ENCODE measurements at regions not wholly inside any gene's neighbourhood (a gene's known extent, or its start where the extent isn't known, plus 50 kb on each side); places are given as distances from the start of the nearest gene placed in this dataset.
"Not testable (repeated sequence)": the region's sequence is repeated elsewhere in the genome, so short reads cannot be mapped to it uniquely, and the experiment has no call there.

DNA sequence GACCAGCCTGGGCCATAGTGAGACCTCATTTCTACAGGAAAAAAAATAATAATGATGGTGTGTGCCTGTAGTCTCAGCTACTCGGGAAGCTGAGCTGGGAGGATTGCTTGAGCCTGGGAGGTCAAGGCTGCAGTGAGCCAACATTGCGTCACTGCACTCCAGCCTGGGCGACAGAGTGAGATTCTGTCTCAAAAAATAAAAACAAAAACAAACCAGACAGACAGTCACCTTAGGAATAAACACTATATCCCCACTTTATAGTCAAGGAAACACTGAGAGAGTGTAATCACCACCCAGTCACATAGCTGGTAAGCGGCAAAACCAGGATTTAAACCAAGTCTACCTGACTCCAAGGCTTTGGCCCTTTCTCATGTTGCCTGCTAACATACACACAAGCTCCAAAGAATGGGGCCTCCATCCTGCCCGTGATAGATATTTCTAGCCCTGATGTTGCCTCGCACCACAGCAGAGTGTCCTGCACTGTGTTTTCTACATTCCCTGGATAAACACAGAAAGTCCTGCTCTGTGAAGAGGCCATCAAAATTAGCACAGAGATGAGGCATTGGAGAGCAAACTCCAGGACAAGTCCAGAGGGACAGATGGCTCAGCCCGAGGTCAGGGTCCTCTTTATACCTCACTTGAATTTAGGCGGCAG lies 66.1 kb upstream of the SMURF2 start:
- DNase-seq (ENCODE audit: low spot score), result no peak

DNA sequence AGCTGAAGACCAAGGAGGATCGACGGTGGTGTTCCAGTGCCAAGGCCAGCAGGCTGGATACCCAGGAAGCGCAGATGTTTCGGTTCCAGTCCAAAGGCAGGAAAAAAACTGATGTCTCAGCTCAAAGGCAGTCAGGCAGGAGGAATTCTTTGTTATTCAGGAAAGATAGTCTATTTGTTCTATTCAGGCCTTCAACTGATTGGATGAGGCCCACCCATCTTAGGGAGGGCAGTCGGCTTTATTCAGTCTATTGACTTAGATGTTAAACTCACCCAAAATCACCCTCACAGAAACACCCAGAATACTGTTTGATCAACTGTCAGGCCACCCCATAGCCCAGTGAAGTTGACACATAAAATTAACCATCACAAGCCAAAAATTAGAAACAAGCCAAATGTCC lies 63.9 kb upstream of the SMURF2 start:
- DNase-seq (ENCODE audit: low spot score), result not testable (repeated sequence)

DNA sequence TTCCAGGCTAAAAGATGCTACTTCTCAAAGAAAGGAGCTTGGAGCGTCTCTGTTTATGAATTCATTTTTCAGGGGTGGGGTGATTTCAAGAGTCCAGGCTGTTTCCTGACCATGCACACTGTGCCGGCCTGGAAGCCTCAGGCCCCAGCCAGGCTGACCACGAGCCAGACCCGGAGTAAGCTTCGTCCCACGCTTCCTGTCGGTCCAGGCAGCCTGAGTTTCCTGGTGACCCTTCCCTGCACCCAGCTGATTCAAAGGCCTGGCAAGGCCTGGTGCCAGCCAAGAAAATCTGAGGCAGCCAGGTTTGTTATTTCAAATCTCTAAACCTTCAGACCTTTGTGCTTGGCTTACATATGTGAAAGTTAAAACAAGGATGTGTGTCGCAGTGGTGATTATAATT lies 62.1 kb upstream of the SMURF2 start:
- DNase-seq (ENCODE audit: low spot score), result not testable (repeated sequence)

DNA sequence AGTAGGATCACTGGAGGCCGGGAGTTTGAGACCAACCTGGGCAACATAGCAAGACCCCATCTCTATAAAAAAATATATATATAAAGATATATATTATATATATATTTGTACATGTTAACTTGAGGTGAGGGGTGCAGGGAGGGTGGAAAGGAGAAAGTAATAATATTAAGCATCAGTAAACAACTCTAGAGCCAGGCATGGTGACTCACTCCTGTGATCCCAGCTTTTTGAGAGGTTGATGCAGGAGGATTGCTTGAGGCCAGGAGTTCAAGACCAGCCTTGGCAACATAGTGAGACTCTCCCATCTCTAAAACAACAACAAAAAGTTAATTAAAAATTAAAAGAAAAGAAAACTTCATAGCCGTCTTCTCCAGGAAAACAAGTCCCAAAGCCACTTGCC lies 61.7 kb upstream of the SMURF2 start:
- no peak for DNase-seq (ENCODE audit: low spot score)

DNA sequence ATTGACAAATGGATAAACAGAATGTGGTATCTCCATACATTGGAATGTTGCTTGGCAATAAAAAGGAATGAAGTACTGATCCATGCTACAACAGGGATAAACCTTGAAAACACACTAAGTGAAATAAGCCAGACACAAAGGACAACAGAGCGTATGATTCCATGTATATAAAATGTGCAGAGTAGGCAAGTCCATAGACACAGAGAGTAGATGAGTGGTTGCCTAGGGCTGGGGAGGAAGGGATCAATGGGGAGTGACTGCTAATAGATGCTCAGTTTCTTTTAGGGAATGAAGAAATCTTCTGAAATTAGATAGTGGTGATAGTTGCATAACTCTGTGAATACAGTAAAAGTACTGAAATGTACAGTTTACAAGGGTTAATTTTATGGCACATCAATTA lies 59.4 kb upstream of the SMURF2 start:
- not testable (repeated sequence) for DNase-seq (ENCODE audit: low spot score)

DNA sequence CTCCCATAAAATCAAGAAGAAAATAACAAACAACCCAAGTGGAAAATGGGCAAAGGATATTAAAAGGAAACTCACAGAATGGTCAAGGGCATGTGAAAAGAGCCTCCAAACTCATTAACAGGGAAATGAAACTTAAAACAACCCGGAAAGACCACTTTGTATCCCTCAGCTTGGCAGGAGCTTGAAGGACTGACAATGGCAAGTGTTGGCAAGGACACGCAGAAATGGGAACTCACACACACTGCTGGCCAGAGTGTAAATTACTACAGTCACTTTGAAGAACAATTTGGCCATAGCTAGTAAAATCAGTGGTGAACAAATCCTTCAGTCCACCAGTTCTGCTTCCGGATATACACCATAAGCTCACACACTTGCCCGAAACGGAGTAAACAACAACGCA lies 58.1 kb upstream of the SMURF2 start:
- not testable (repeated sequence) for DNase-seq (ENCODE audit: low spot score)

DNA sequence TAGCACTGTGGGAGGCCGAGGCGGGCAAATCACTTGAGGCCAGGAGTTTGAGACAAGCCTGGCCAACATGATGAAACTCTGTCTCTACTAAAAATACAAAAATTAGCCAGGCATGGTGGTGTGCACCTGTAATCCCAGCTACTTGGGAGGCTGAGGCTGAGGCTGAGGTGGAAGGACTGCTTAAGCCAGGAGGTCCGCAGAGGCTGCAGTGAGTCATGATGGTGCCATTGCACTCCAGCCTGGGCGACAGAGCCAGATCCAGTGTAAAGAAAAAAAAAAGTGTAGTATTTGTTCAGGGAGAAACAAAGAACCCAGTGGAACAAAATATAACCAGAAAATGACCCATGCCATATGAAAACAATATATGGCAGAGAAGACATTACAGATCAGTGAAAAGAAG lies 57.4 kb upstream of the SMURF2 start:
- DNase-seq (ENCODE audit: low spot score), result not testable (repeated sequence)

DNA sequence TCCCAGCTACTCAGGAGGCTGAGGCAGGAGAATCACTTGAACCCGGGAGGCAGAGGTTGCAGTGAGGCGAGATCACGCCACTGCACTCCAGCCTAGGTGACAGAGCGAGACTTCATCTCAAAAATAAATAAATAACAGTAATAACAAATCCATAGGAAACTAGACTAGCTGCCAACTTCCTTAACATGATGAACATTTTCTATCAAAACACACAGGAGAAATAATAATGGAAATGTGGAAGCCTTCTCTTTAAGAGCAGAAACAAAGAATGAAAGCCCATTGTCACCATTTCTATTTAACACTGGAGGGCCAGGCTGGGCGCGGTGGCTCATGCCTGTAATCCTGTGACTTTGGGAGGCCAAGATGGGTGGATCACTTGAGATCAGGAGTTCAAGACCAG lies 56.7 kb upstream of the SMURF2 start:
- not testable (repeated sequence) for DNase-seq (ENCODE audit: low spot score)

DNA sequence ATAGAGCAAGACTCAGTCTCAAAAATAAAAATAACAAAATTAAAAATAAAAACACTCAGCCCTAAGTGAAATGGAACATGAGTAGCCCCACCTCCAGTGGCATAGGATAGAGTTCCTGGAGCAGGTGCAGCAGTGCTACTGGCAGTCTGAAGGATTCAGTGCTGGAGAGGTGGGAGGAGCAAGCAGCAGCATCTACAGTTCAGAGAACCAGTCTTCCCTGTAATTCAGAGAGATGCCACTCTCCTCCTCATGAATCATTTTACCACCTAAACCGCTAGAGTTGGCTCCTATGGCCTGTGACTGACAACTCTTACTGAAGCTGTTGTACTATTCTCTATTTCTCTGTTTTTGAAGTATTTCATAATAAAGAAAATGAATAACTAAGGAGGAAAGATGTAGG lies 56.0 kb upstream of the SMURF2 start:
- DNase-seq (ENCODE audit: low spot score), result no peak

DNA sequence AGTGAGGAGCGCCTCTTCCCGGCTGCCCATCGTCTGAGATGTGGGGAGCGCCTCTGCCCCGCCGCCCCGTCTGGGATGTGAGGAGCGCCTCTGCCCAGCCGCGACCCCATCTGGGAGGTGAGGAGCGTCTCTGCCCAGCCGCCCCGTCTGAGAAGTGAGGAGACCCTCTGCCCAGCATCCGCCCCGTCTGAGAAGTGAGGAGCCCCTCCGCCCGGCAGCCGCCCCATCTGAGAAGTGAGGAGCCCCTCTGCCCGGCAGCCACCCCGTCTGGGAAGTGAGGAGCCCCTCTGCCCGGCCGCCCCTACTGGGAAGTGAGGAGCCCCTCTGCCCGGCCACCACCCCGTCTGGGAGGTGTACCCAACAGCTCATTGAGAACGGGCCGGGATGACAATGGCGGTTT lies 54.4 kb upstream of the SMURF2 start:
- DNase-seq (ENCODE audit: low spot score), result not testable (repeated sequence)

DNA sequence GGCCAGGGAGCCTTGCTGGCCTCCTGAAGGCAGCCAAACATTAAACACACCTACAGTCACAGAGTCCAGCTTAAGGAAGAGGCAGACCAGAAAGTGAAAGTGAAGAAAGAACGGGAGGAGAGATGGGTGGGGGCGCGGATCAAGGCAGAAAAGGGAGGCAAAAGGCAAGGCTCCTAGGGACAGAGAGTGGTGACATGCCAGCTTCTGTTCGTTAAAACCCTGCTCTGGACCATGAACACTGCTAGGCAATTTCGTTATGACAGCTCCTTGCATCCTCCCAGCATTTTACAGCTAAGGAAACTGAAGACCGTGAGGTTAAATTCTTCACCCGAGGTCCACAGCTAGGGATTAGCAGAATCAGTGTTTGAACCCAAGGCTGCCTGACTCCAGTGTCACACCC lies 51.7 kb upstream of the SMURF2 start:
- DNase-seq (ENCODE audit: low spot score), result not testable (repeated sequence)

DNA sequence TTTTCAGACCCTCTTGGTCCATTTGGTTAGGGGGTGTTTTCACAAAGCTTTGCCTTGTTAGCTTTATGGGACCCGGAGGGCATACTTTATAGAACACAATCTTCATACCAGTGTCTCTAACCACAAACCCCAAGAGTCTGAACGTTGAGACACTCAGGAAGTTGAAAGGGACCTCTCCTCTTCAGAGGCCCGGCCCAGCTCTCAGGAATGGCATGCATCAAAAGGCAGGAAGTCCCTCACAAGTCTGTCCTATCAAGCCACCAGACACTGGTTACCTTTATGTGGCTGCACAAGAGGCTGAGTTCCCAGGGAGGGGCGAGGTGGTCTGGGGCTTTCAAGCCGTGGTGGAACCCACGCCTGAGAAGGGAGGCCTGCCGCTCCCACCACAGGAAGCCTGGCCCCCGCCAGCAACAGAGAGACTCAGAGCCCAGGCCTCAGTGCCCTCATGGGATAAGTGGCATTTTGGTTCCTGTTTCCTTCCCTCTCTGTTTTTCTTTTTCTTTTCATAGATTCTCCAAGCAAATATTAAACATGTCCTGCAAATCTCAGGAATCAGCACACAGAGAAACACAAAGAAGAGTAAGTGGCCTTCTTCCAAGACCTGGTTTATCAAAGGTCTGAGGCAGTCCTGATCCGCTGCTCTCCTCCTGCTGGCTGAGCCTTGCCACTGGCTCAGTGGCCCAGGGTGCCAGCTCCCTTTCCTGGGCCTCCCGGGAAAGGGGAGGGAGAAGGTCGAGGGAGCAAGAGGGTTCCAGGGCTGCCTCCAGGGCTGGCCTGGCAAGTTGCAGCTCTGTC lies 50.6 kb upstream of the SMURF2 start:
- not testable (repeated sequence) for DNase-seq (ENCODE audit: low spot score)

Data from left forelimb (tissue), 1 donor.